HCT116 (cell line): ENCODE measurements at regions not wholly inside any gene's neighbourhood (a gene's known extent, or its start where the extent isn't known, plus 50 kb on each side); places are given as distances from the start of the nearest gene placed in this dataset.

Experiments used
- ATAC-seq: fragments of 200-7000 bp; cut with Tn5 transposase; 2 replicates; pipeline ENCODE4 v1.9.1; 2020; ENCODE audit warnings: mild to moderate bottlenecking, moderate library complexity
- BruUV-seq: library from RNA; stranded (reverse); fragments of 400-500 nt; replicated peaks from 2 replicates; lab custom pipeline; 2021; lab: Mats Ljungman, UMichigan
- CTCF ChIA-PET: fragments of 300-600 bp; sonication (Branson Sonifier 250); formaldehyde crosslinking; loops from one replicate; lab custom pipeline; 2021; ENCODE audit warnings: antibody characterized with exemption; lab: Charles Lee
- POLR2A ChIA-PET: fragments of 300-600, 350-600 bp; sonication (Branson Sonifier 250); formaldehyde crosslinking; loops from one replicate; lab custom pipeline; 2021; ENCODE audit warnings: antibody characterized with exemption; lab: Charles Lee
- RAD21 ChIA-PET, 2 experiments: fragments of 300-600 bp; sonication (Branson Sonifier 250); formaldehyde crosslinking; loops; one replicate each; lab custom pipeline; 2023; ENCODE audit warnings: low total read pairs in 2 of 2; ENCODE audit not compliant: uncharacterized antibody in 2 of 2, unreplicated experiment in 2 of 2, low non-redundant PET in 1 of 2; lab: Charles Lee
- DNase-seq: peaks from one replicate; pipeline ENCODE4 v3.0.0-alpha.2; 2010; ENCODE audit warnings: low read depth, low spot score
- H2AFZ ChIP-seq: fragments of 200-600 bp; shearing (Covaris generic), sonication (generic); 2 replicates; pipeline ENCODE4 v1.6.1; 2017; ENCODE audit warnings: low read depth, mixed run types, mixed read lengths, antibody characterized with exemption, low read length; ENCODE audit not compliant: poor library complexity, severe bottlenecking
- H3K27ac ChIP-seq: 2 replicates; pipeline ENCODE4 v1.5.1; 2012; ENCODE audit warnings: low read depth, low read length
- H3K27me3 ChIP-seq: fragments of 200-600 bp; sonication (generic); 2 replicates; pipeline ENCODE4 v1.6.1; 2016; ENCODE audit warnings: mixed run types, low read length, mixed read lengths; ENCODE audit not compliant: insufficient read depth
- H3K36me3 ChIP-seq, 2 experiments: fragments of 200-500 bp in 1 of 2; fragments of 200-600 bp in 1 of 2; sonication (Bioruptor generic) in 1 of 2; sonication (generic) in 1 of 2; 2 replicates each; pipeline versions ENCODE4 v1.5.1 to v1.6.1; 2014 to 2016; ENCODE audit warnings: low read length in 2 of 2, inconsistent platforms in 1 of 2, mixed read lengths in 1 of 2, mixed run types in 1 of 2; ENCODE audit not compliant: insufficient read depth in 2 of 2, control insufficient read depth in 1 of 2
- H3K4me1 ChIP-seq, 2 experiments: fragments of 200-600 bp in 1 of 2; sonication (generic) in 1 of 2; 2 replicates each; pipeline versions ENCODE4 v1.5.1 to v1.6.1; 2012 to 2017; ENCODE audit warnings: low read length in 2 of 2, inconsistent platforms in 1 of 2, mild to moderate bottlenecking in 1 of 2, mixed read lengths in 1 of 2, mixed run types in 1 of 2, moderate library complexity in 1 of 2; ENCODE audit not compliant: insufficient read depth in 2 of 2, control insufficient read depth in 1 of 2
- H3K4me2 ChIP-seq: fragments of 200-600 bp; sonication (generic); 2 replicates; pipeline ENCODE4 v1.6.1; 2017; ENCODE audit warnings: mixed run types, low read length, mixed read lengths
- H3K4me3 ChIP-seq, 2 experiments: fragments of 200-600 bp in 1 of 2; sonication (generic) in 1 of 2; replicated peaks in 1 of 2; 2 replicates each; pipeline ENCODE4 v1.5.1; 2011 to 2016; ENCODE audit warnings: low read length in 2 of 2, control low read depth in 1 of 2, low read depth in 1 of 2, mild to moderate bottlenecking in 1 of 2, mixed read lengths in 1 of 2, mixed run types in 1 of 2
- H3K79me2 ChIP-seq: fragments of 200-600 bp; sonication (generic); 2 replicates; pipeline ENCODE4 v1.6.1; 2017; ENCODE audit warnings: mild to moderate bottlenecking, mixed run types, low read length, moderate library complexity, mixed read lengths; ENCODE audit not compliant: insufficient read depth
- H3K9ac ChIP-seq: fragments of 200-600 bp; sonication (generic); 2 replicates; pipeline ENCODE4 v1.6.1; 2016; ENCODE audit warnings: low read length, mixed read lengths
- H3K9me2 ChIP-seq: fragments of 200-600 bp; sonication (generic), shearing (Covaris generic); 2 replicates; pipeline ENCODE4 v1.6.1; 2017; ENCODE audit warnings: mixed run types, mild to moderate bottlenecking, moderate library complexity; ENCODE audit not compliant: insufficient read depth
- H3K9me3 ChIP-seq, 2 experiments: fragments of 200-500 bp in 1 of 2; fragments of 200-600 bp in 1 of 2; sonication (Bioruptor generic) in 1 of 2; sonication (generic) in 1 of 2; 2 replicates each; pipeline ENCODE4 v1.6.1; 2014 to 2017; ENCODE audit warnings: low read length in 2 of 2, mixed read lengths in 2 of 2, inconsistent platforms in 1 of 2, low read depth in 1 of 2, mild to moderate bottlenecking in 1 of 2, mixed run types in 1 of 2, moderate library complexity in 1 of 2; ENCODE audit not compliant: control insufficient read depth in 1 of 2, insufficient read depth in 1 of 2
- H4K20me1 ChIP-seq: fragments of 200-600 bp; sonication (generic), shearing (Covaris generic); 2 replicates; pipeline ENCODE4 v1.6.1; 2017; ENCODE audit warnings: mixed run types, mild to moderate bottlenecking, moderate library complexity; ENCODE audit not compliant: insufficient read depth
- CEBPB ChIP-seq: IDR thresholded peaks from 2 replicates; pipeline ENCODE4 v1.6.1; 2012; ENCODE audit warnings: low read depth
- EGR1 ChIP-seq: IDR thresholded peaks from 2 replicates; pipeline ENCODE4 v1.6.1; 2012; ENCODE audit warnings: low read depth
- ELF1 ChIP-seq: IDR thresholded peaks from 2 replicates; pipeline ENCODE4 v1.6.1; 2012; ENCODE audit warnings: low read depth, borderline replicate concordance
- JUND ChIP-seq: IDR thresholded peaks from 2 replicates; pipeline ENCODE4 v1.6.1; 2012
- POLR2A ChIP-seq: IDR thresholded peaks from 2 replicates; pipeline ENCODE4 v1.7.0; 2011; ENCODE audit warnings: borderline replicate concordance; ENCODE audit not compliant: insufficient read depth, insufficient read length; ENCODE audit errors: extremely low read depth
- POLR2AphosphoS5 ChIP-seq: IDR thresholded peaks from 2 replicates; pipeline ENCODE4 v1.6.1; 2011; ENCODE audit warnings: mild to moderate bottlenecking, low read depth, low read length, moderate library complexity
- RAD21 ChIP-seq: IDR thresholded peaks from 2 replicates; pipeline ENCODE4 v1.6.1; 2012; ENCODE audit warnings: low read depth, mild to moderate bottlenecking
- REST ChIP-seq: IDR thresholded peaks from 2 replicates; pipeline ENCODE4 v1.6.1; 2012; ENCODE audit warnings: low read depth
- SIN3A ChIP-seq: IDR thresholded peaks from 2 replicates; pipeline ENCODE4 v1.6.1; 2012; ENCODE audit warnings: low read depth
- SP1 ChIP-seq: IDR thresholded peaks from 2 replicates; pipeline ENCODE4 v1.6.1; 2012; ENCODE audit warnings: low read depth
- SRF ChIP-seq: IDR thresholded peaks from 2 replicates; pipeline ENCODE4 v1.6.1; 2012; ENCODE audit warnings: low read depth
- TCF7L2 ChIP-seq: IDR thresholded peaks from 2 replicates; pipeline ENCODE4 v1.7.0; 2011; ENCODE audit warnings: borderline replicate concordance, inconsistent platforms; ENCODE audit not compliant: insufficient read depth, insufficient read length; ENCODE audit errors: extremely low read depth
- YY1 ChIP-seq: IDR thresholded peaks from 2 replicates; pipeline ENCODE4 v1.6.1; 2011; ENCODE audit warnings: low read length, low read depth, moderate library complexity, mild to moderate bottlenecking; ENCODE audit not compliant: insufficient replicate concordance; ENCODE audit errors: extremely low read depth
- ZFX ChIP-seq: fragments of 450-650 bp; IDR thresholded peaks from 2 replicates; pipeline ENCODE4 v1.6.1; 2017
- ZNF274 ChIP-seq: fragments of 200-500 bp; sonication (Bioruptor generic); IDR thresholded peaks from 2 replicates; pipeline ENCODE4 v1.6.1; 2014; ENCODE audit warnings: mild to moderate bottlenecking, low read depth, low read length, inconsistent platforms
- intact Hi-C: fragments of 100-400 bp; cut with micrococcal nuclease; formaldehyde crosslinking; loops from 2 replicates; pipeline ENCODE4 v1.10.0; 2022
- TF ChIP-seq, protein P1 (sequence below): IDR thresholded peaks from 2 replicates; pipeline ENCODE4 v1.6.1; 2012
- TF ChIP-seq, protein P2 (sequence below): IDR thresholded peaks from 2 replicates; pipeline ENCODE4 v1.6.1; 2011; ENCODE audit warnings: mild to moderate bottlenecking, low read length, moderate library complexity; ENCODE audit not compliant: insufficient replicate concordance; ENCODE audit errors: extremely low read depth
- TF ChIP-seq, protein P3 (sequence below): IDR thresholded peaks from 2 replicates; pipeline ENCODE4 v1.6.1; 2012
- TF ChIP-seq, protein P4 (sequence below), 3 experiments: fragments of 200-600 bp in 1 of 3; sonication (generic) in 1 of 3; IDR thresholded peaks in 2 of 3; conservative IDR thresholded peaks in 1 of 3; 2 replicates each; pipeline ENCODE4 v1.5.1; 2012 to 2017; ENCODE audit warnings: low read depth in 2 of 3, low read length in 2 of 3, antibody characterized with exemption in 1 of 3, borderline replicate concordance in 1 of 3, control low read depth in 1 of 3, mild to moderate bottlenecking in 1 of 3, mixed read lengths in 1 of 3, mixed run types in 1 of 3, moderate library complexity in 1 of 3; ENCODE audit not compliant: insufficient read depth in 1 of 3

DNA sequence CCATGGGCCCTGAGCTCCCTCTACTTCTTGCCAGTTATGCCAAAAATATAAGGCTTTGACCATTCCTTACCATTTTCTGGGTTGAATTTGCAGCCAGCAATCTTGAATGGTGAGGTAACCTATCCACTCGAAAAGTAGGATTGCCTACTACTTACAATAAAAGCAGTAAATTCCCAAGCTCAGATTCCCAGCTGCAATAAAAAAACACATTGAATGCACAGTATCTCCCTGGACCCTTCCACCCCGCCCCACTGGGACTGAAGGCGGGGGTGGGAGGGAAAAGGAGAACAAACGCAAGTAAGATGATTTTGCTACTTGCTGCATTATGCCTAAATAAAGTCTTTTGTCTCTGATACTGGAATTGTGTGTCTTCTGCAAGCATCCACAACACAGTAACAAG, 301.9 kb downstream of the HGF start:
- Histone ChIP-seq H3K79me2 (no peaks in the 10 kb centered on the region), H3K4me3 (no peak overlapping the region), H3K9me3 (no peaks in the 10 kb centered on the region), H3K9ac (no peak overlapping the region), H3K27ac (no peak overlapping the region), H3K27me3 (no peaks in the 10 kb centered on the region), H3K4me2 (no peak overlapping the region), H3K4me1 (peaks cover 0 to 9% of the 10 kb centered on the region in 2 experiments; a peak in 1 of 4 replicates), H2AFZ (no peak overlapping the region), H4K20me1 (no peaks in the 10 kb centered on the region; the same call in 1 of the 2 replicates), H3K9me2 (no peaks in the 10 kb centered on the region), H3K36me3 (no peaks in the 10 kb centered on the region)
- DNase-seq (no peak), ATAC-seq (no peak)
- intact Hi-C loops: no loop called here
- no TSS peak for BruUV-seq
- no peak for TF ChIP-seq RAD21
- no peak for TF ChIP-seq POLR2AphosphoS5
- no peak for TF ChIP-seq SP1
- TF ChIP-seq SRF: no peak
- no peak for TF ChIP-seq CEBPB
- TF ChIP-seq, protein P1, sequence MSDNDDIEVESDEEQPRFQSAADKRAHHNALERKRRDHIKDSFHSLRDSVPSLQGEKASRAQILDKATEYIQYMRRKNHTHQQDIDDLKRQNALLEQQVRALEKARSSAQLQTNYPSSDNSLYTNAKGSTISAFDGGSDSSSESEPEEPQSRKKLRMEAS: no peak
- TF ChIP-seq SIN3A: no peak
- TF ChIP-seq, protein P2, sequence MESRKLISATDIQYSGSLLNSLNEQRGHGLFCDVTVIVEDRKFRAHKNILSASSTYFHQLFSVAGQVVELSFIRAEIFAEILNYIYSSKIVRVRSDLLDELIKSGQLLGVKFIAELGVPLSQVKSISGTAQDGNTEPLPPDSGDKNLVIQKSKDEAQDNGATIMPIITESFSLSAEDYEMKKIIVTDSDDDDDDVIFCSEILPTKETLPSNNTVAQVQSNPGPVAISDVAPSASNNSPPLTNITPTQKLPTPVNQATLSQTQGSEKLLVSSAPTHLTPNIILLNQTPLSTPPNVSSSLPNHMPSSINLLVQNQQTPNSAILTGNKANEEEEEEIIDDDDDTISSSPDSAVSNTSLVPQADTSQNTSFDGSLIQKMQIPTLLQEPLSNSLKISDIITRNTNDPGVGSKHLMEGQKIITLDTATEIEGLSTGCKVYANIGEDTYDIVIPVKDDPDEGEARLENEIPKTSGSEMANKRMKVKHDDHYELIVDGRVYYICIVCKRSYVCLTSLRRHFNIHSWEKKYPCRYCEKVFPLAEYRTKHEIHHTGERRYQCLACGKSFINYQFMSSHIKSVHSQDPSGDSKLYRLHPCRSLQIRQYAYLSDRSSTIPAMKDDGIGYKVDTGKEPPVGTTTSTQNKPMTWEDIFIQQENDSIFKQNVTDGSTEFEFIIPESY: no peak
- TF ChIP-seq, protein P3, sequence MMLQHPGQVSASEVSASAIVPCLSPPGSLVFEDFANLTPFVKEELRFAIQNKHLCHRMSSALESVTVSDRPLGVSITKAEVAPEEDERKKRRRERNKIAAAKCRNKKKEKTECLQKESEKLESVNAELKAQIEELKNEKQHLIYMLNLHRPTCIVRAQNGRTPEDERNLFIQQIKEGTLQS: no peak
- TF ChIP-seq REST: no peak
- no peak for TF ChIP-seq ELF1
- no peak for TF ChIP-seq POLR2A
- TF ChIP-seq ZNF274: no peak
- TF ChIP-seq ZFX: no peak
- TF ChIP-seq EGR1: no peak
- TF ChIP-seq, protein P4, sequence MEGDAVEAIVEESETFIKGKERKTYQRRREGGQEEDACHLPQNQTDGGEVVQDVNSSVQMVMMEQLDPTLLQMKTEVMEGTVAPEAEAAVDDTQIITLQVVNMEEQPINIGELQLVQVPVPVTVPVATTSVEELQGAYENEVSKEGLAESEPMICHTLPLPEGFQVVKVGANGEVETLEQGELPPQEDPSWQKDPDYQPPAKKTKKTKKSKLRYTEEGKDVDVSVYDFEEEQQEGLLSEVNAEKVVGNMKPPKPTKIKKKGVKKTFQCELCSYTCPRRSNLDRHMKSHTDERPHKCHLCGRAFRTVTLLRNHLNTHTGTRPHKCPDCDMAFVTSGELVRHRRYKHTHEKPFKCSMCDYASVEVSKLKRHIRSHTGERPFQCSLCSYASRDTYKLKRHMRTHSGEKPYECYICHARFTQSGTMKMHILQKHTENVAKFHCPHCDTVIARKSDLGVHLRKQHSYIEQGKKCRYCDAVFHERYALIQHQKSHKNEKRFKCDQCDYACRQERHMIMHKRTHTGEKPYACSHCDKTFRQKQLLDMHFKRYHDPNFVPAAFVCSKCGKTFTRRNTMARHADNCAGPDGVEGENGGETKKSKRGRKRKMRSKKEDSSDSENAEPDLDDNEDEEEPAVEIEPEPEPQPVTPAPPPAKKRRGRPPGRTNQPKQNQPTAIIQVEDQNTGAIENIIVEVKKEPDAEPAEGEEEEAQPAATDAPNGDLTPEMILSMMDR (IDR thresholded peaks at IDR 0.05 in 2 of 3, conservative IDR thresholded peaks at IDR 0.05 in 1 of 3; ENCODE audit: borderline replicate concordance in 1 of 3, insufficient read depth in 1 of 3, low read depth in 2 of 3, low read length in 2 of 3): no peak
- no peak for TF ChIP-seq JUND
- no peak for TF ChIP-seq YY1
- no peak for TF ChIP-seq TCF7L2
- CTCF ChIA-PET: no interaction called here
- POLR2A ChIA-PET: no interaction called here
- RAD21 ChIA-PET: no interaction called here
